ENCODE measurements at regions not wholly inside any gene's neighbourhood (a gene's known extent, or its start where the extent isn't known, plus 50 kb on each side); places are given as distances from the start of the nearest gene placed in this dataset.

DNA sequence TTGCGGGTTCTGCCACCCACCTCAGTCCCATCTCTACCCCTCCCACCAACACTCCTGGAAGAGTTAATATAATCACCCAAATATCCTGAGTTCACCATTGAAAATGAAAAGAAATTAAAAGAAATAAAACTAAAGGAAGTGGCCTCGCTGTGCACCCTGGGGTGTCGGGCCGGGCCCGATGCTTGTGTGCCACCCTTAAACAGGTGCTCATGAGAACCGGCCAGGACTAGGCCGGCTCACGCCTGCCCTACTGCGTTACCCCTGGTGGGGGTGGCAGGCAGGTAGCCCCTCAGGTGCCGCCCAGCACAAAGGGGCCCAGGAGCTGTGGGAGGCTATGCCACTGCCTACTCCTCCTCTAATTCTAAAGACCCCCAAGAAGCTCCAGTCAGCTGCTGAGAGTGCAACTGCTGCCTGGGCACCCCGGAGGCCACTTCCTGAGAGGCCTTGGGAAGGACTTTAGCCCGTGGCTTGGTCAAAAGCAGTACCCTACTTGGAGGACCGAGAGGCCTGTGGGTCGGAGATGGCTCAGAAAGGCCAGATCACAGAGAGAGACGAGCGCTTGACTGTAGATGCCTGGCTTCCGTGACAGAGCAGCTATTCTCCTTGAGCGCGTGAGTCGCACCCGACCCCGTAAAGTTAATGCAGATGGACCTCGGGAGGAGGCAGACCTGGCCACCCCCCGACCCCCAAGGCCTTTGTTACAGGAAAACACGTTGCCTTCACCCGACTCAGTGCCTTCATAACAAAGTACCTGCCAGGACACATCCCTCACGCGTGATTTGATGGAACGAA, 51.0 kb upstream of the PPP2R2D start:
- H3K27ac ChIP-seq (ENCODE audit: low read length), result no peak overlapping the region
- peaks cover 53% of the 10 kb centered on the region for H3K27me3 ChIP-seq (replicated peaks; ENCODE audit: insufficient read depth, low read length)
- no peak for DNase-seq
- no peaks in the 10 kb centered on the region for H3K4me1 ChIP-seq (ENCODE audit: low read length)
- H3K9ac ChIP-seq (ENCODE audit: low read length), result no peak overlapping the region
- no peak overlapping the region for H3K4me3 ChIP-seq (ENCODE audit: low read length)
- H3K9me3 ChIP-seq (replicated peaks; ENCODE audit: insufficient read depth, low read length), result no peaks in the 10 kb centered on the region
- H3K4me2 ChIP-seq (ENCODE audit: low read depth, low read length), result no peak overlapping the region
- H3K36me3 ChIP-seq (replicated peaks; ENCODE audit: insufficient read depth, low read length), result no peaks in the 10 kb centered on the region
- no peak overlapping the region for H2AFZ ChIP-seq (ENCODE audit: low read length)
- H3F3A ChIP-seq (ENCODE audit: insufficient read depth, low read length), result no peaks in the 10 kb centered on the region
- no peaks in the 10 kb centered on the region for H4K20me1 ChIP-seq (ENCODE audit: insufficient read depth, low read length)
- H3K9me2 ChIP-seq (replicated peaks; ENCODE audit: insufficient read depth, low read length), result no peaks in the 10 kb centered on the region
- H3K79me2 ChIP-seq (ENCODE audit: low read length), result no peaks in the 10 kb centered on the region
- TF ChIP-seq EZH2 (optimal IDR thresholded peaks at IDR 0.05; ENCODE audit: low read depth, low read length) (no peak), EZH2phosphoT487 (IDR thresholded peaks at IDR 0.05; ENCODE audit: low read length) (no peak)
- TF ChIP-seq, protein P1, sequence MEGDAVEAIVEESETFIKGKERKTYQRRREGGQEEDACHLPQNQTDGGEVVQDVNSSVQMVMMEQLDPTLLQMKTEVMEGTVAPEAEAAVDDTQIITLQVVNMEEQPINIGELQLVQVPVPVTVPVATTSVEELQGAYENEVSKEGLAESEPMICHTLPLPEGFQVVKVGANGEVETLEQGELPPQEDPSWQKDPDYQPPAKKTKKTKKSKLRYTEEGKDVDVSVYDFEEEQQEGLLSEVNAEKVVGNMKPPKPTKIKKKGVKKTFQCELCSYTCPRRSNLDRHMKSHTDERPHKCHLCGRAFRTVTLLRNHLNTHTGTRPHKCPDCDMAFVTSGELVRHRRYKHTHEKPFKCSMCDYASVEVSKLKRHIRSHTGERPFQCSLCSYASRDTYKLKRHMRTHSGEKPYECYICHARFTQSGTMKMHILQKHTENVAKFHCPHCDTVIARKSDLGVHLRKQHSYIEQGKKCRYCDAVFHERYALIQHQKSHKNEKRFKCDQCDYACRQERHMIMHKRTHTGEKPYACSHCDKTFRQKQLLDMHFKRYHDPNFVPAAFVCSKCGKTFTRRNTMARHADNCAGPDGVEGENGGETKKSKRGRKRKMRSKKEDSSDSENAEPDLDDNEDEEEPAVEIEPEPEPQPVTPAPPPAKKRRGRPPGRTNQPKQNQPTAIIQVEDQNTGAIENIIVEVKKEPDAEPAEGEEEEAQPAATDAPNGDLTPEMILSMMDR (IDR thresholded peaks at IDR 0.05; ENCODE audit: low read length), result no peak

DNA sequence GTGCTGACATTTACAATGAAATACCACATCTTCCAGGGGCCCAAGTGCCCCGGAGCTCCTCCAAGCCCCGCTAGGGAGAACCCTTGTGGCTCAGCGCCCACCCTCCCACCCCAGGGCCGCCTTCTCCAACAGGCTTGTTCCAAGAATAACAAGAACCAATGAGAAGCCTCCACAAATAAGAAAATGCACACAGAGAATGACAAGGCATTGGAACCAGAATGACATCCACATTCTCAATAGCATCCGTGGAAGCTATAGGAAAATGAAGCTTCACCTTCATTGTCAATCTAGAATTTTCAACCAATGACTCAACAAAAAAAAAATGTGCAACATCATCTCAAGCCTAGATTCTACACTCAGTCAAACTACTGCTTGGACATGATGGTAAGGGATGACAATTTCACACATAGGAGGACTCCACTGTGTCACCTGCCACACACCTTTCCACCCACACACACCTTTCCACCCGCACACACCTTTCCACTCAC, 50.4 kb upstream of the PPP2R2D start:
- no peak for DNase-seq

More for the DNA sequence above, 50.4 kb upstream of the PPP2R2D start:
- Histone ChIP-seq H3K4me1 (ENCODE audit: low read length) (no peaks in the 10 kb centered on the region), H4K20me1 (ENCODE audit: insufficient read depth, low read length) (no peaks in the 10 kb centered on the region), H3K9ac (ENCODE audit: low read length) (no peak overlapping the region), H3K36me3 (replicated peaks; ENCODE audit: insufficient read depth, low read length) (no peaks in the 10 kb centered on the region), H3K9me2 (replicated peaks; ENCODE audit: insufficient read depth, low read length) (no peaks in the 10 kb centered on the region), H3K27me3 (replicated peaks; ENCODE audit: insufficient read depth, low read length) (peaks cover 46% of the 10 kb centered on the region), H3F3A (ENCODE audit: insufficient read depth, low read length) (no peaks in the 10 kb centered on the region), H3K9me3 (replicated peaks; ENCODE audit: insufficient read depth, low read length) (no peaks in the 10 kb centered on the region), H3K27ac (ENCODE audit: low read length) (no peak overlapping the region), H2AFZ (ENCODE audit: low read length) (no peak overlapping the region), H3K4me3 (ENCODE audit: low read length) (no peak overlapping the region), H3K79me2 (ENCODE audit: low read length) (no peaks in the 10 kb centered on the region), H3K4me2 (ENCODE audit: low read depth, low read length) (no peak overlapping the region)
- TF ChIP-seq EZH2 (optimal IDR thresholded peaks at IDR 0.05; ENCODE audit: low read depth, low read length) (no peak), EZH2phosphoT487 (IDR thresholded peaks at IDR 0.05; ENCODE audit: low read length) (no peak)
- TF ChIP-seq, protein P1 (IDR thresholded peaks at IDR 0.05; ENCODE audit: low read length), result no peak

All from MM.1S (cell line).